Ascending aorta (tissue), 2 donors: ENCODE measurements at regions not wholly inside any gene's neighbourhood (a gene's known extent, or its start where the extent isn't known, plus 50 kb on each side); places are given as distances from the start of the nearest gene placed in this dataset.

ENCODE experiments used
- DNase-seq, 2 donors: peaks; one replicate each; pipeline ENCODE4 v3.0.0-alpha.2; 2019; ENCODE audit warnings: low spot score in 2 of 2
- H3K27ac ChIP-seq, 2 donors: fragments of 200-600 bp; sonication (generic); one replicate each; pipeline ENCODE4 v1.5.1; 2016 to 2017; ENCODE audit warnings: mild to moderate bottlenecking in 1 of 2
- H3K27me3 ChIP-seq: fragments of 200-600 bp; sonication (generic); one replicate; pipeline ENCODE4 v1.5.1; 2017
- H3K36me3 ChIP-seq, 2 donors: fragments of 200-600 bp; sonication (generic); one replicate each; pipeline ENCODE4 v1.5.1; 2016
- H3K4me1 ChIP-seq, 2 donors: fragments of 200-600 bp; sonication (generic); one replicate each; pipeline ENCODE4 v1.5.1; 2016 to 2017; ENCODE audit warnings: mild to moderate bottlenecking in 1 of 2
- H3K4me3 ChIP-seq, 2 donors: fragments of 200-600 bp; sonication (generic); one replicate each; pipeline ENCODE4 v1.5.1; 2016 to 2017; ENCODE audit warnings: mild to moderate bottlenecking in 1 of 2
- H3K9me3 ChIP-seq, 2 donors: fragments of 200-600 bp; sonication (generic); one replicate each; pipeline ENCODE4 v1.5.1; 2016
- intact Hi-C: fragments of 100-400 bp; cut with DNase I; formaldehyde crosslinking; loops from one replicate; pipeline ENCODE4 v1.15.1; 2023
- TF ChIP-seq, protein P1 (sequence below), 3 experiments: fragments of 200-600 bp in 2 of 3; fragments of 450-650 bp in 1 of 3; sonication (generic) in 2 of 3; IDR thresholded peaks; one replicate each; pipeline ENCODE4 v1.5.1; 2016 to 2019; ENCODE audit warnings: antibody characterized with exemption in 3 of 3, mild to moderate bottlenecking in 1 of 3, moderate library complexity in 1 of 3

DNA sequence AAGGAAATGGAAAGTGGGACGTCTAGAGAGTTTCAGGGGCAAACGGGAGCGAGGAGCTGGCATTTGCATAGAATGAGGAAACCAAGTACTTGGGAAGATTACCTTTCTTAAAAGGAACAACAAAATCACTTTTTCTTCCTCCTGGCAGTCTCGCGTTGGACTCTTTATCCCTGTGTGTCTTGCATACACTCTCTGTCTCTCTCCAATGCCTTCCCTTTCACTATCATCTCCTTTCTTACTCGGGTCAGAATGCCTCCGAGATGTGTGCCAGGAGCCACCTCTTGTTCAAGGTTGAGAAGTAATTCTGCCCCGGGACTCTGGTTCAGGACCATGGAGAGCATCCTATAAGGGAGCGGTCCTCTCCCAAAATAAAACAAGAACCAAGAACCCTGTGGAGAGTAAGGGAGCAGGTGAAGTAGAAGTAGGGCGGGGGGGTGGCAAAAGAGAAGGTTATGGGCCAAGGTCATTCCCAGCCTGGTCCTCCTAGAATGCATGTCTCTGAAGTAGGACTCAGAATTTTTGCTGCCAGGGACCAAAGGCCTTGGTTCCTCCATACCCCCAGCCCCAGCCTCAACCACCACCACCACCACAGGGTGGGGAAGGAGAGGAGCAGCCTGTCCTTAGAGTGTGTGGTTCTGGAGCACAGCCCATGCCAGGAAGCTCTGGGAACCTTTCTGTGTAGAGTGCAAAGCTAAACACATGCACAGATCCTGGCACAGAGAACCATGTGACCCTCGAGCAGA is 72.1 kb upstream of the ARAP3 start:
- H3K9me3 ChIP-seq = no peaks in the 10 kb centered on the region
- intact Hi-C loops = no loop called here
- peaks cover 9% of the 10 kb centered on the region for H3K27me3 ChIP-seq
- no peak overlapping the region for H3K27ac ChIP-seq
- no peaks in the 10 kb centered on the region for H3K4me1 ChIP-seq
- H3K4me3 ChIP-seq = no peak overlapping the region
- TF ChIP-seq, protein P1, sequence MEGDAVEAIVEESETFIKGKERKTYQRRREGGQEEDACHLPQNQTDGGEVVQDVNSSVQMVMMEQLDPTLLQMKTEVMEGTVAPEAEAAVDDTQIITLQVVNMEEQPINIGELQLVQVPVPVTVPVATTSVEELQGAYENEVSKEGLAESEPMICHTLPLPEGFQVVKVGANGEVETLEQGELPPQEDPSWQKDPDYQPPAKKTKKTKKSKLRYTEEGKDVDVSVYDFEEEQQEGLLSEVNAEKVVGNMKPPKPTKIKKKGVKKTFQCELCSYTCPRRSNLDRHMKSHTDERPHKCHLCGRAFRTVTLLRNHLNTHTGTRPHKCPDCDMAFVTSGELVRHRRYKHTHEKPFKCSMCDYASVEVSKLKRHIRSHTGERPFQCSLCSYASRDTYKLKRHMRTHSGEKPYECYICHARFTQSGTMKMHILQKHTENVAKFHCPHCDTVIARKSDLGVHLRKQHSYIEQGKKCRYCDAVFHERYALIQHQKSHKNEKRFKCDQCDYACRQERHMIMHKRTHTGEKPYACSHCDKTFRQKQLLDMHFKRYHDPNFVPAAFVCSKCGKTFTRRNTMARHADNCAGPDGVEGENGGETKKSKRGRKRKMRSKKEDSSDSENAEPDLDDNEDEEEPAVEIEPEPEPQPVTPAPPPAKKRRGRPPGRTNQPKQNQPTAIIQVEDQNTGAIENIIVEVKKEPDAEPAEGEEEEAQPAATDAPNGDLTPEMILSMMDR (IDR thresholded peaks at IDR 0.05) = no peak
- DNase-seq = no peak
- no peaks in the 10 kb centered on the region for H3K36me3 ChIP-seq

- Histone ChIP-seq H3K27me3 (peaks cover 9% of the 10 kb centered on the region), H3K4me1 (no peaks in the 10 kb centered on the region), H3K36me3 (no peaks in the 10 kb centered on the region), H3K27ac (no peak overlapping the region), H3K9me3 (no peaks in the 10 kb centered on the region), H3K4me3 (no peak overlapping the region)
- no peak for DNase-seq
- intact Hi-C loops = no loop called here
- TF ChIP-seq, protein P1 (IDR thresholded peaks at IDR 0.05) = no peak
Observed at GRCh38 chr5:141753143-141753970, 71.3 kb upstream of the ARAP3 start.

GRCh38 chr5:141747152-141748141 is 65.4 kb upstream of the ARAP3 start:
- Histone ChIP-seq H3K4me3 (no peak overlapping the region), H3K27me3 (no peaks in the 10 kb centered on the region), H3K27ac (no peak overlapping the region), H3K4me1 (no peaks in the 10 kb centered on the region), H3K36me3 (no peaks in the 10 kb centered on the region), H3K9me3 (no peaks in the 10 kb centered on the region)
- TF ChIP-seq, protein P1 (IDR thresholded peaks at IDR 0.05) = no peak
- DNase-seq = peak in 1 of 2 donors; percentile 70
- intact Hi-C loops = no loop called here

DNA sequence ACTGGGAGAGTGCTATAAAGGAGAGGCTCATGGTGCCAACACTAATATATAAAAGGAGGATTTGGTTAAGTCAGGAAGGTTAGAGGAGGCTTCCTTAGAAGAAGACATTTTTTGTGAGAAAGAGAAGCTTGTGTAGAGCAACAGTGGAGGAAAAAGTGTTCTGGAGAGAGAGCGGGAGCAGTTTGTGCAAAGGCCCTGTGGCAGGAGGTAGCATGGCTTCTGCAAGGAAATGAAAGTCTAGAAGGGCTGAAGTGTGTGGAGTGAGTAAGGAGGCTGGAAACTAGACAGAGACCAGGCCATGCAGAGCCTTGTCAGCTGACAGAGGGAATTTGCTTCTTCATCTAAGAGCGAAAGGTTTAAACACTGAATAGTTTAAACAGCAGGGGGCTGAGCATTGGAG is 64.4 kb upstream of the ARAP3 start:
- TF ChIP-seq, protein P1 (IDR thresholded peaks at IDR 0.05) = no peak
- Histone ChIP-seq H3K27ac (no peak overlapping the region), H3K4me3 (no peak overlapping the region), H3K36me3 (no peaks in the 10 kb centered on the region), H3K27me3 (no peaks in the 10 kb centered on the region), H3K4me1 (no peaks in the 10 kb centered on the region), H3K9me3 (no peaks in the 10 kb centered on the region)
- intact Hi-C loops = no loop called here
- DNase-seq = no peak

GRCh38 chr5:141745390-141745789 is 63.4 kb upstream of the ARAP3 start:
- TF ChIP-seq, protein P1 (IDR thresholded peaks at IDR 0.05) = no peak
- no peaks in the 10 kb centered on the region for H3K9me3 ChIP-seq
- H3K27me3 ChIP-seq = no peaks in the 10 kb centered on the region
- intact Hi-C loops = no loop called here
- no peak overlapping the region for H3K4me3 ChIP-seq
- H3K27ac ChIP-seq = no peak overlapping the region
- no peaks in the 10 kb centered on the region for H3K36me3 ChIP-seq
- no peaks in the 10 kb centered on the region for H3K4me1 ChIP-seq
- DNase-seq = no peak
